HG03520 (cell line): ENCODE measurements at regions not wholly inside any gene's neighbourhood (a gene's known extent, or its start where the extent isn't known, plus 50 kb on each side); places are given as distances from the start of the nearest gene placed in this dataset.
"Not testable (repeated sequence)": the region's sequence is repeated elsewhere in the genome, so short reads cannot be mapped to it uniquely, and the experiment has no call there.

Experiments used
- ATAC-seq: cut with Tn5 transposase; IDR thresholded peaks from one replicate; pipeline ENCODE4 v1.9.1; 2021; ENCODE audit warnings: mild to moderate bottlenecking, moderate library complexity; ENCODE audit not compliant: unreplicated experiment

- ATAC-seq = no peak
Measured at GRCh38 chr7:109696723-109697122, 1127.0 kb downstream of the DNAJB9 start.

- ATAC-seq = no peak
Measured at GRCh38 chr7:109699661-109700060, 1130.0 kb downstream of the DNAJB9 start.

- ATAC-seq = no peak
Measured at GRCh38 chr7:109713366-109713765, 1143.7 kb downstream of the DNAJB9 start.

- not testable (repeated sequence) for ATAC-seq
Measured at GRCh38 chr7:109719359-109719758, 1149.7 kb downstream of the DNAJB9 start.

GRCh38 chr7:109734601-109735000 is 1164.9 kb downstream of the DNAJB9 start:
- ATAC-seq = no peak

GRCh38 chr7:109735881-109736280 is 1166.2 kb downstream of the DNAJB9 start:
- ATAC-seq = no peak

- ATAC-seq = no peak
Measured at GRCh38 chr7:109745677-109746410, 1176.2 kb downstream of the DNAJB9 start.

- ATAC-seq = no peak
Measured at GRCh38 chr7:109751241-109751640, 1181.6 kb downstream of the DNAJB9 start.

- no peak for ATAC-seq
Measured at GRCh38 chr7:109752068-109752467, 1182.4 kb downstream of the DNAJB9 start.

GRCh38 chr7:109757713-109758112 is 1188.0 kb downstream of the DNAJB9 start:
- no peak for ATAC-seq

- ATAC-seq = no peak
Measured at GRCh38 chr7:109763611-109764010, 1193.9 kb downstream of the DNAJB9 start.

GRCh38 chr7:109772161-109772560 is 1202.5 kb downstream of the DNAJB9 start:
- ATAC-seq = no peak

- no peak for ATAC-seq
Measured at GRCh38 chr7:109782806-109783205, 1213.1 kb downstream of the DNAJB9 start.

- ATAC-seq = no peak
Measured at GRCh38 chr7:109806548-109806947, 1236.9 kb downstream of the DNAJB9 start.

GRCh38 chr7:109821156-109821555 is 1251.5 kb downstream of the DNAJB9 start:
- no peak for ATAC-seq

GRCh38 chr7:109834851-109835250 is 1256.1 kb upstream of the LRRN3 start:
- ATAC-seq = no peak

- ATAC-seq = no peak
Measured at GRCh38 chr7:109835577-109835976, 1255.3 kb upstream of the LRRN3 start.

GRCh38 chr7:109836016-109836415 is 1254.9 kb upstream of the LRRN3 start:
- no peak for ATAC-seq

GRCh38 chr7:109842386-109842785 is 1248.5 kb upstream of the LRRN3 start:
- no peak for ATAC-seq

GRCh38 chr7:109844362-109844761 is 1246.6 kb upstream of the LRRN3 start:
- ATAC-seq = no peak

GRCh38 chr7:109864230-109864629 is 1226.7 kb upstream of the LRRN3 start:
- no peak for ATAC-seq

- no peak for ATAC-seq
Measured at GRCh38 chr7:109868215-109868860, 1222.6 kb upstream of the LRRN3 start.

- no peak for ATAC-seq
Measured at GRCh38 chr7:109873296-109873695, 1217.6 kb upstream of the LRRN3 start.
